ENCODE measurements at regions not wholly inside any gene's neighbourhood (a gene's known extent, or its start where the extent isn't known, plus 50 kb on each side); places are given as distances from the start of the nearest gene placed in this dataset.
"Not testable (repeated sequence)": the region's sequence is repeated elsewhere in the genome, so short reads cannot be mapped to it uniquely, and the experiment has no call there.

DNA sequence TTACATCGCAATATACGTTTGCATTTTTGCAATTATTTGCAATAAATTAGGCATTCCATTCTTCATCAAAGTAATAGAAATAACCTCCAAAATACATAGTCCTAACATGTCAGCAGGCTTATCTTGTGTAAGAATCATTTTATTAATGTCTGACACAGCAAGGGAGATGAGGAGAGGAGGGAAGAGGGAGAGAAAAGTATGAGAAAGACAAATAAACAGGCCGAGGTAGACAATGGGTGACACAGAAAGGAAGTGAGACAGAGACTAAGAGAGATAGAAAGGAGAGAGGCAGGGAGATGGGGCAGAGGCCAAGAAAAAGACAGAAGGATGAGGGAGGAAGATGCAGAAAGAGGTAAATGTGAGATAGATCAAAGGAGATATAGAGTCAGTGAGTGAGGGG is 50.3 kb upstream of the CYP2B6 start:
- H3K4me3 Mint-ChIP-seq; H3K36me3 Mint-ChIP-seq (ENCODE audit: insufficient read depth); H3K9me3 Mint-ChIP-seq; H3K4me1 Mint-ChIP-seq (ENCODE audit: low read depth in 2 of 2); H3K27ac Mint-ChIP-seq; ATAC-seq (replicated peaks); DNase-seq: not testable (repeated sequence)
- H3K27me3 Mint-ChIP-seq = peaks cover 39 to 53% of the 10 kb centered on the region in 2 donors

DNA sequence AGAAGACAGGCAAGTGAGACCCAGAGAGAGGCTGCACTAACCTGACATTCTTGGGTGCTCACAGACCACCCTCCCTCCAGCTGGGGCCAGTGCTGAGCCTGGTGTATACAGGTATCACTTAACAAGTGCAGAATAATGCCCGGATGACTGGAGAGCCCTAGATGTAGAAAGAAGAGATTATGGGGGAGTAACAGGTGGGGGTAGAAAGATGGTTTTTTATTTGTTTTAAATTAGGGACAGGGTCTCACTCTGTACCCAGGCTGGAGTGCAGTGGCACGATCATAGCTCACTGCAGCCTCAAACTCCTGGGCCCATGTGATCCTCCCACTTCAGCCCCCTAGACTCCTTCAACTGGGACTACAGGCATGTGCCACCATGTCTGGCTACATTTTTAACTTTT is 53.1 kb upstream of the CYP2B6 start:
- ATAC-seq (replicated peaks); H3K27ac Mint-ChIP-seq; H3K4me3 Mint-ChIP-seq; H3K36me3 Mint-ChIP-seq (ENCODE audit: insufficient read depth); H3K4me1 Mint-ChIP-seq (ENCODE audit: low read depth in 2 of 2); DNase-seq; H3K9me3 Mint-ChIP-seq: not testable (repeated sequence)
- H3K27me3 Mint-ChIP-seq = peaks cover 42 to 49% of the 10 kb centered on the region in 2 donors

DNA sequence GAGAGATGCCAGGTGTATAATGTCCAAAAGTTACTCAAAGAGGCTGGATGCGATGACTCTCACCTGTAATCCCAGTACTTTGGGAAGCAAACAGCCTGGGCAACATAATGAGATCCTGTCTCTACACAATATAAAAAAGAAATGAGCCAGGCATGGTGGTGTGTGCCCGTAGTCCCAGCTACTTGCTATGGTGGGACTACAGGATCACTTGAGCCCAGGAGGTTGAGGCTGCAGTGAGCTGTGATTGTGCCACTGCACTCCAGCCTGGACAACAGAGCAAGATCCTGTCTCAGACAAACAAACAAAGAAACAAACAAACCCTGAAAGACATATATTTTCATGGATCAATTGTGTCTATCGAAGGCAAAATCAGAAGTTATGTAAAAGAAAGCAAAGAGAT is 54.3 kb upstream of the CYP2B6 start:
- no peak for DNase-seq
- no peaks in the 10 kb centered on the region for H3K36me3 Mint-ChIP-seq (ENCODE audit: insufficient read depth)
- H3K27ac Mint-ChIP-seq = no peak overlapping the region
- peaks cover 55 to 61% of the 10 kb centered on the region in 2 donors for H3K27me3 Mint-ChIP-seq
- H3K4me1 Mint-ChIP-seq (ENCODE audit: low read depth in 2 of 2) = no peaks in the 10 kb centered on the region
- H3K9me3 Mint-ChIP-seq = no peaks in the 10 kb centered on the region
- H3K4me3 Mint-ChIP-seq = no peak overlapping the region
- ATAC-seq (replicated peaks) = no peak

DNA sequence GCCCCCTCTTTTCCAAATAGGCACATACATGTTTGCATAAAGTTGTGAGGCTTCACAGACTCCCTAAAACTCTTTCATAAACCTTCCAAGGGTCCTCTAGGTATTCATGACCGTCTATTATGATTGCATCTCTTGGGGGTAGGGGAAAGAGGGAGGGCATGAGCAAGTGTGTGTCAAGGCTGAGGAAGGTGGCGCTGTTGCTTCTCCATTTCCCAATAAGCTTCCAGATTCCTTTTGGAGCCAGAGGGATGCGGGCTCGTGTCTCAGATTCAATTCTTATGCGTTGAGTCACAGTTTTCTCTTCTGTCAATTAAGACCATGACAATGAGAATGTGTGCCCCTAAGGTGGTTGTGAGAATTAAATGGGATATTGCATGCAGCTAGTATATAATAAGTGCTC is 51.0 kb upstream of the CYP2A7 start:
- no peaks in the 10 kb centered on the region for H3K9me3 Mint-ChIP-seq
- no peak overlapping the region for H3K27ac Mint-ChIP-seq
- DNase-seq (no peak), ATAC-seq (replicated peaks) (no peak)
- H3K27me3 Mint-ChIP-seq = peaks cover 68 to 83% of the 10 kb centered on the region in 2 donors
- no peak overlapping the region for H3K4me3 Mint-ChIP-seq
- H3K36me3 Mint-ChIP-seq (ENCODE audit: insufficient read depth) = no peaks in the 10 kb centered on the region
- no peaks in the 10 kb centered on the region for H3K4me1 Mint-ChIP-seq (ENCODE audit: low read depth in 2 of 2)

GRCh38 chr19:40932008-40932959 is 50.3 kb upstream of the CYP2A7 start:
- Mint-ChIP-seq H3K36me3 (ENCODE audit: insufficient read depth) (no peaks in the 10 kb centered on the region), H3K4me1 (ENCODE audit: low read depth in 2 of 2) (no peaks in the 10 kb centered on the region), H3K9me3 (no peaks in the 10 kb centered on the region), H3K27me3 (peaks cover 61 to 77% of the 10 kb centered on the region in 2 donors), H3K27ac (no peak overlapping the region), H3K4me3 (no peak overlapping the region)
- no peak for DNase-seq
- ATAC-seq (replicated peaks) = no peak
